IPS DF 4.7 (cell line): ENCODE measurements at regions not wholly inside any gene's neighbourhood (a gene's known extent, or its start where the extent isn't known, plus 50 kb on each side); places are given as distances from the start of the nearest gene placed in this dataset.

ENCODE experiments used
- DNase-seq: peaks from one replicate; pipeline ENCODE4 v3.0.0-alpha.2; 2013; ENCODE audit warnings: low spot score; ENCODE audit errors: extremely low read depth

- no peak for DNase-seq
These were observed 81.0 kb upstream of the CACUL1 start for GRCh38 chr10:118835682-118836326.

- no peak for DNase-seq
These were observed 83.6 kb upstream of the CACUL1 start for GRCh38 chr10:118838364-118838763.

DNA sequence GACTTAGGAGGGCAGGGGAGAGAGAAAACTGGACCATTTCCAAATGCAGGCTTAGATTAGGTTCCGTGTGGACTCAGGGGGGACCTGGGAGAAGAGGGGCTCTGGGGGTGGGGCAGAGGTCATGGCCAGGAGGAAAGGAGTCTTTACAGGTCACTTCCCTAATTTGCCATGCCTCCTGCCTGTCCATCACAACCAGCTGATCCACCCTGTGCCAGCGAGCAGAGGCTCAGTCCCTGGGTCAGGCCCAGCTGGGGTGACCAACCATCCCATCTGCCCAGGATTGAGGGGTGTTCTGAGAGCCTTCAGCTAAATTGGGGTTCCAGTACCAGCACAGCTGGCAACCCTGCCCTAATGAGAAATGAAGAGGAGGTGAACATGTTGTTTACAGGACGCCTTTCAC, 84.6 kb upstream of the CACUL1 start:
- no peak for DNase-seq

- DNase-seq: no peak
These were observed 85.5 kb upstream of the CACUL1 start for GRCh38 chr10:118840071-118840775.

DNA sequence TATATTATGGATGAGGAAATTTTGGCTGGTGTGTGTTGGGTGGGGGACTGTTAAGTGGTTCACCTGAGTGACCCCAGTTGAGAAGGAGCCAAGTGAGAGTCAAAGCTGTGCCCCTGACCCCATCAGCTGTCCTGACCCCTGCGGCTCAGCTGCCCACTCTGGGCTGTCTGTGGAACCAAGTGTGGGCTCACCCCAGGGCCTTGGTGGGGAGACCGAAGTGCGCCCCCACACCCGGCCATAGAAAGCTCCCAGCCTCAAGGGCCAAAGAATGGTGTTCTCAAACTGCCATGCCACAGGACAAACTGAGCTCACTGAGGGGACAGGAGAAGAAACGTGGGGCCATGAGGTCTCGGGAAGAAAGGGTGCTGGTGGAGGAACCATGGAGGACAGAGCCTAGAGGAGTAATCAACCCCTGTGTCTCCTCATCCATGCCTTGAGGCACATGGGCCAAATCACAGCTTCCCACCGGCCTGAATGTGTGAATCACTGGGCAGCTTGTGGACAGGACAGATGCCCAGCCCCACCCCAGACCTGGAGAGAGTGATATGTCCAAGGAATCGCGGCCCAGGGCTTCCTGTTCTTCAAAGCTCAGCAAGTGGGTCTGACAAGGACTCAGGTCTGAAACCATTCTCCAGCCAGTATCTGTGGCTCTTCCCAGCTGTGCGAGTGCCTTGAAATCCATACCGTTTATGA, 86.2 kb upstream of the CACUL1 start:
- DNase-seq: no peak

GRCh38 chr10:118841881-118842605, 87.3 kb upstream of the CACUL1 start:
- DNase-seq: no peak

- DNase-seq: no peak
These were observed 88.3 kb upstream of the CACUL1 start for GRCh38 chr10:118842843-118843624.

DNA sequence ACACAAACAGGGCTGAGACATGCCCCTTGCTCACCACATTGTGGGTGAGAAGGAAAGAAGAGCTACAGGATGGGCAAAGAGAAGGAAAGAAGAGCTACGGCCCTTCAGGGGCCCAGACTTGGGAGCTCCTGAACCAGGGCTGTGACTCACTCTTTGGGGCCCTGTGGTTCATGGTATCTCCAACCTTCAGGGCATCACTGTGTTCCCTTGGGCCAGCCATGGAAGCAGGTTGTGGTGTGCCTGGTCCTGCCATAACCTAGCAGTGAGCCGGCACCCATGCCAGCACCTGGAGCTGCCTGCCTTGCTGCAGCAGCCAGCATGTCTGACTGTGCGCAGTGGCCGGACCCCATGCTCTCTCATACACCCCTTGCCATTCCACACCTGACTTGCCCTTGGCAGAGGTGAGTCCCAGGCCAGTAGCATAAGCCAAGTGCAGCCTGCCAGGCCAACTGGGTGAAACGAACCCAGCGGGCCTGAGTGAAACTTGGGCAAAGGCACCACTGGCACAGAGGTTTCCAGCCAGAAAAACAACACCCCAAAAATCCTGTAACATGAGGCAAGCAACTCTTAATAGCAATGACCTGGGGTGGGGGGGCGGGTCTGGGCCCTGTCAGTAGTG, 89.0 kb upstream of the CACUL1 start:
- DNase-seq: no peak

DNA sequence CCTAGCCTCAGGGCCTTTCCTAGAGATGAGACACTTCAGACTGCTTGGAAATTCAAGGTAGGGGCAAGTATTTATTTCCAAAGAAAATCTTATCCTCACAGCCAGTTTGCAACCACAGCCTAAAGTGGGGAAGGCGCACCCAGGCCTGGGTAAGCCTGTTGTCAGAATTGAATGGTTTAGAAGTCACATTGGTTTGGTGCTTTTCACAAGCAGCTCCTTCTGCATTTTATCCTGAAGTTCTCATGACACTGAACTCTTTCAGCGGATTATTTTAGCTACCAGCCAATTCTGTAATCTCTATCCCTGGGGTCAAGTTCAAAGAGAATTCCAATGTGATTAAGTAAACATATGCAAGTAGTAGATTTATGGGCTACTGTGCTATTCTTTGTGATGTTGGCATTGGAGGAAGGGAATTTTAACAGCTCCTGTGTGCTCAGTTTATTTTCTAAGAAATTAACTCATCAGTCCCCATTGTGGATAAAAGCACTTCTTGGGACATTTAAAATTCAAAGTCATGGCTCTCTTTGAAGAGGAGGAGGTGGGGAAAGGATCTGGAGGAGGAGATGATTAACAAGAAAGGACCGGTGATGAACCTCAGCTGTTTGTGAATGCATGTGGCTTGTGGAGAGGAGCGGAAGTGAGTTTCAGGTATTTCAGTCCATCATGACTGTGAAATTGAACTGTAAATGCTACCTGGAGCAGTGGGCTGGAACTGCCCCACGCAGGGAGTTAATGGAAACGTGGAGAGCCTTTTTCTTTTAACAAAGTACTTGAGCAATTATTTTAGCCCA, 90.2 kb upstream of the CACUL1 start:
- no peak for DNase-seq

GRCh38 chr10:118845776-118846175, 91.0 kb upstream of the CACUL1 start:
- DNase-seq: no peak

DNA sequence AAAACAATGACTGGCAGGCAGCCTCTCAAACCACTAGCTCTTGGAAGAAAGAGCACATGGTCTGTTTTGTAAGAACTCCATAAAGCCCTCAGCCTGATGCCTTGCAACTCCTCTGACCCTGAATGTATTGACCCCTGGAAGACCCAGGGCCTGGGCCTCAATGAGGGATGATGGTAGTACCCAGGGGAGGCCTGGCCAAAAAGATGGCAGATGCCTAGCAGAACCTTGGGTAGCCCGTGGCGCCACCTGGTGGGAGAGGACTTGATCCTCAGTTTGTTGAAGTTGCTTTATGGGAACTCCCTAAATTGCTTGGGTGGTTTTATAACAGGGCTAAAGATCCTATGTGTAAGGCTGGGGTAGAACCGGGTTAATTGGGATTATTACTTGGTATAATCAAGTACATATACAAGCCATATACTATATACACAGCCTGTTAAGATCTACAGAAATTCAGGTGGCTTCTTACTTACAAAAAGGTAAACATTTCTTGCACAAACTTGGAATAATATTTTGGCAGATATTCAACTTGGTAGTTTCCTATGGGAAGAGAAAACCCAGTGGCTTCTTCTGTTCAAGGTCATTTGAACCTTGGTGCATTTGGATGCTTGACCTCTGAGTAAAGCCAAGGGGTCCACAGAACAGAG, 95.8 kb upstream of the CACUL1 start:
- peak; percentile 38 for DNase-seq

DNA sequence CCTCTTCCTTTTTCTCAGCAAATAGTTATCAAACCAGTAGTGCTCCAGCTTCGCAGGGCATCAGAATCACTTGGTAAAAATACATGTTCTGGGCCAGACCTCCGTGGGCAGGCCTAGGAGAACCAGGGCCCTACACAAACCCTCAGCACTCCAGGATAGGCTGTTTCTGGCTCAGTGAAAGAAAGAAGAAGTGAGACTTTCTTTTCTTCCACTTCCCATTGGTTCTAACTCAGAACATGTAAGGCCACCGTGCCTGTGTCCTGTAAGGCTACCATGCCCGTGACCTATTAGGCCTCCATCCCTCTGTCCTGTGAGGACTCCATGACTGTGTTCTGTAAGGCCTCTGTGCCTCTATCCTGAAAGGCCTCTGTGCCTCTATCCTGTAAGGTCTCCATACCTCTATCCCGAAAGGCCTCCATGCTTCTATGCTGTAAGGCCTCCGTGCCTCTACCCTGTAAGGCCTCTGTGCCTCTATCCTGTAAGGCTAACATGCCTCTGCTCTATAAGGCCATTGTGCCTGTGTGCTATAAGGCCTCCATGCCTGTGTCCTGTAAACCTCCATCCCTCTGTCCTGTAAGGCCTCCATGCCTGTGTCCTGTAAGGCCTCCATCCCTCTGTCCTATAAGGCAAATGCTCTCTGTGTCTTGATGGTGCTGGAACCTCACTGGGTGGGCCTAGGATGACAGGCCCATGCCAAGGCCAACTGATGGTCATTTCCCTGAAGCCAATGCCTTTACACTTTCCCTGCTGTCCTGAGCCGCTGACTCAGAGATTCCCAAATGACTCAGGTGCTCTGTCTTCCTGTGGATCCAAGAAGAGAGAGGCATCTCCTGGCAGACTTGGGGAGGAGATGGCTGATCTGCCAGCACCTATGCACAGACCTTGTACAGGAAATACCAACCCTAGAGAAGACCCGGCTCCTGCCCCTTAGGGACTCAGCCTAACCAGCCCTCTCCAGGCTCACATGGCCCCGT, 96.6 kb upstream of the CACUL1 start:
- no peak for DNase-seq

GRCh38 chr10:118853916-118854315, 99.1 kb upstream of the CACUL1 start:
- no peak for DNase-seq

- no peak for DNase-seq
These were observed 101.3 kb upstream of the CACUL1 start for GRCh38 chr10:118856106-118856505.

DNA sequence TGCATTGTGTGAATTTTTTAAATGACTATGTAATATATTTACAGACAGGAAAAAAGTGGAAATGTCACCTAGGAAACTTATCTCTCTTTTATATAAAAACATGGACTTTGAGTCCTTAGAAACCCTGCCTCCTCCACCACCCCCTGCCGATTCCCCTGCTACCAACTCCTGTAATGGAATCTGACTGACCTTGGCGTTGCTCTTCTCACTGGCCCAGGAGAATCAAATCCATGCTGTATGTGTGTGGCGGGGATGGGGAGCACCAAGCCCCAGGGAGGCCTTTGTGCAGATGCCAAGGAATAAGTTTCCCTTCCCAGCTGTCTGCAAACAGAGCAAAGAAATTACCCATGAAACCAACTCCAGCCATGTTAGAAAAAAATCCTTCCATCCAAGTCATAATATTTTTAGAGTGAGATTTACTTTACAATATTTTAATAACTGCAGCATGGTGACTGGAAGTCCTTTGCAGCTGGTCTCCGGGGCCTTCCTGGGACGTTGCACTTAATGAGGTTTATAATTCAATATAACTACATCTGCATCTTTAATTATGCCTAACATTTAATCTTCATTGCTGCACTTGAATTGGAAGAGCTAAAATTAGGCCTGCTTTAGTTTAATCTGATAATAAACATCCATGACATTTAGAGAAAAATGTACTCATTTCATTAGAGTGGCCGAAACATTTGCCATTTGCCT, 111.4 kb upstream of the CACUL1 start:
- no peak for DNase-seq

DNA sequence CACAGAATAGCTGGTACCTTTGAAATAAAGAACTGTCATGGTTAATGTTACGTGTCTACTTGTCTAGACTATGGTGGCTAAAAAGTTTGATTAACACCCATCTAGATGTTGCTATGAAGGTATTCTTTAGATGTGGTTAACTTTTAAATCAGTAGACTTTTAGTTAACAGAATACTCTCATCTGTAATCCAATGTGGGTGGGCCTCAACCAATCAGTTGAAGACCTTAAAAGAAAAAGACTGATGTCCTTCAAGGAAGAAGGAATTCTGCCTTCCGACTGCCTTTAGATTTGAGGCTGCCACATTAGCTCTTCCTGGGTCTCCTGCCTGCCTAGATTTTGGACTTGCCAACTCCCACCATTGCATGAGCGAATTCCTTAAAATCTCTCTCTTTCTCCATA, 113.0 kb upstream of the CACUL1 start:
- no peak for DNase-seq

DNA sequence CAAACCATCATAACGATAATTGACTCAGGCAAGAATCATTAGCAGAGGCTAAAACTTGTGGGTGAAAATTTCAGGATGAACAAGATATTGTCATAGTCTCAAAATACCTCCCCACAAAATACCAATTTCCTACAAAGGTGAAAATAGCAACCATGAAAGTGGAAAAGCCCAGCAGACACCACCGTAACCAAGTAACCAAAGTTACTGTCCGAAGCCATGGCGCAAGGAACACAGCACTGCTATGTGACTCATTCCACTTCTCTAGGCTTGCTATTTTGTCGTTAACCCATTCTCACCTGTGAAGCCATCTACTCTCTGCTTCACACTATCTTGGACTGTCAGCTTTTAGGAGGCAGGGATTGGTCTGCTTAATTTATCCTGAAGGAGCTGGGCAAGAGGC, 113.8 kb upstream of the CACUL1 start:
- no peak for DNase-seq
